Pancreas (tissue), 10 donors: ENCODE measurements at regions not wholly inside any gene's neighbourhood (a gene's known extent, or its start where the extent isn't known, plus 50 kb on each side); places are given as distances from the start of the nearest gene placed in this dataset.

Experiments used
- ATAC-seq, 4 donors: fragments of 200-7000 bp; cut with Tn5 transposase; one replicate each; pipeline versions ENCODE4 v1.8.0 to v1.9.1; 2020; ENCODE audit warnings: mild to moderate bottlenecking in 4 of 4, moderate library complexity in 4 of 4
- DNase-seq, 6 donors: peaks; one replicate each; pipeline ENCODE4 v3.0.0-alpha.2; 2020
- FAIRE-seq: peaks from 2 replicates; lab custom pipeline; 2012; peaks lifted over from hg19 to GRCh38; lab: Jason Lieb, UNC
- H3K27ac ChIP-seq, 4 donors: fragments of 200-600 bp; sonication (generic); 1 replicate in 3 of 4; 2 replicates in 1 of 4; pipeline versions ENCODE4 v1.5.0 to v1.8.0; 2020
- H3K27me3 ChIP-seq, 4 donors: fragments of 200-600 bp; one replicate each; pipeline ENCODE4 v1.8.0; 2021
- H3K36me3 ChIP-seq, 3 donors: fragments of 200-600 bp; sonication (generic) in 1 of 3; one replicate each; pipeline versions ENCODE4 v1.5.0 to v1.8.0; 2020 to 2021
- H3K4me1 ChIP-seq, 3 donors: fragments of 200-600 bp; one replicate each; pipeline ENCODE4 v1.8.0; 2021
- H3K4me3 ChIP-seq, 4 donors: fragments of 200-600 bp; sonication (generic) in 2 of 4; one replicate each; pipeline versions ENCODE4 v1.5.0 to v1.8.0; 2020 to 2021
- H3K9me3 ChIP-seq, 4 donors: fragments of 200-600 bp; one replicate each; pipeline ENCODE4 v1.8.0; 2021
- WGBS, 2 donors: extraction: QIAGEN DNeasy Blood & Tissue Kit; methylation state at CpG; one replicate each; pipeline ENCODE4 v1.1.7; 2013; 5-methylcytosine and 5-hydroxymethylcytosine counted together
- intact Hi-C, 3 donors: fragments of 100-400 bp; cut with DNase I; formaldehyde crosslinking; loops; one replicate each; pipeline versions ENCODE4 v1.11.1 to v1.14.2; 2022
- TF ChIP-seq, protein P1 (sequence below), 4 donors: fragments of 200-600 bp; sonication (generic) in 3 of 4; IDR thresholded peaks; one replicate each; pipeline versions ENCODE4 v1.5.0 to v1.8.0; 2021; ENCODE audit warnings: antibody characterized with exemption in 4 of 4
- donor health status: healthy with polysubstance abuse.
- donor health status: DM: no; HTN: no; CAD: no; lungs with moderate emphysema.
- donor health status: DM: no; HTN: no; CAD: no.
- donor health status: control.
- donor health status: control.
- donor health status: Bipolar disorder and iron deficiency.
- donor health status: DM: yes; HTN: yes; CAD: no.
- donor health status: DM: no; HTN: no; CAD: no.
- donor health status: DM: no; HTN: no; CAD: no.
- donor health status: DM: yes; HTN: yes; CAD: no.

DNA sequence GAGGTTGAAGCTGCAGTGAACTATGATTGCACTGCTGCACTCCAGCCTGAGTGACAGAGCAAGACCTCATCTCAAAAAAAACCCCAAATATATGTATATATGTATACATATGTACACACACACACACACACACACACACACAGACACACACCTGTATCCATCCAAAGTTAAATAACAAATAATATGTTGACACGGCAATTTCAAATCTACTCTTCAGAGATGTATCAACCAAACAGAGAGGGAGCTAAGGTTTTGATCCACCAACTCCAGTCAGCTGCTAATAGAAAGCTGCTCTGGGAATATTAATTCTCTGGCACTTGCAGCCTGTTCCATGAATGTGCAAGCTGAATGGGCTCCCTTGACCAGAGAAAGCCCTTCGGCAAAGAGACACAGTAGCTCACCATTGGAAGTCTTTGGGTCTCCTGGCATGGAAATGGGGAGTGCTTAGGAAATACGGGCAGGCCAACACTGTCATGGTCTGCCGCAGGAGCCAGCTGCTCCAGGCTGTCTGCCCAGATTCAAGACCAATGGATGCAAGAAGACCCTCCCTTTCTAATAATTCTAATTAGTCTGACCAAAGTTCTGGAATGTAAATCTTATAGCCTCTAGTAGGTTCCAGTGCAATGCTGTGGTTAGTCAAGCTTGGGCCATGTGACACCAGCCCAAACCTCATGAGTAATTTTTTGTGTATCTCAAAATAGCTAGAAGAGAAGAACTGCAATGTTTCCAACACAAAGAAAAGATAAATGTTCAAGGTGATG lies 299.8 kb downstream of the KBTBD8 start:
- ATAC-seq (no peak), DNase-seq (no peak), FAIRE-seq (no peak)
- Histone ChIP-seq H3K27me3 (no peaks in the 10 kb centered on the region), H3K4me1 (no peaks in the 10 kb centered on the region), H3K27ac (no peak overlapping the region), H3K36me3 (no peaks in the 10 kb centered on the region), H3K4me3 (no peak overlapping the region), H3K9me3 (no peaks in the 10 kb centered on the region)
- 92 to 97% methylated on average over 4 of the region's 4 CpGs for WGBS, 2 donors
- intact Hi-C loops: no loop called here
- TF ChIP-seq, protein P1, sequence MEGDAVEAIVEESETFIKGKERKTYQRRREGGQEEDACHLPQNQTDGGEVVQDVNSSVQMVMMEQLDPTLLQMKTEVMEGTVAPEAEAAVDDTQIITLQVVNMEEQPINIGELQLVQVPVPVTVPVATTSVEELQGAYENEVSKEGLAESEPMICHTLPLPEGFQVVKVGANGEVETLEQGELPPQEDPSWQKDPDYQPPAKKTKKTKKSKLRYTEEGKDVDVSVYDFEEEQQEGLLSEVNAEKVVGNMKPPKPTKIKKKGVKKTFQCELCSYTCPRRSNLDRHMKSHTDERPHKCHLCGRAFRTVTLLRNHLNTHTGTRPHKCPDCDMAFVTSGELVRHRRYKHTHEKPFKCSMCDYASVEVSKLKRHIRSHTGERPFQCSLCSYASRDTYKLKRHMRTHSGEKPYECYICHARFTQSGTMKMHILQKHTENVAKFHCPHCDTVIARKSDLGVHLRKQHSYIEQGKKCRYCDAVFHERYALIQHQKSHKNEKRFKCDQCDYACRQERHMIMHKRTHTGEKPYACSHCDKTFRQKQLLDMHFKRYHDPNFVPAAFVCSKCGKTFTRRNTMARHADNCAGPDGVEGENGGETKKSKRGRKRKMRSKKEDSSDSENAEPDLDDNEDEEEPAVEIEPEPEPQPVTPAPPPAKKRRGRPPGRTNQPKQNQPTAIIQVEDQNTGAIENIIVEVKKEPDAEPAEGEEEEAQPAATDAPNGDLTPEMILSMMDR (IDR thresholded peaks at IDR 0.05): no peak

DNA sequence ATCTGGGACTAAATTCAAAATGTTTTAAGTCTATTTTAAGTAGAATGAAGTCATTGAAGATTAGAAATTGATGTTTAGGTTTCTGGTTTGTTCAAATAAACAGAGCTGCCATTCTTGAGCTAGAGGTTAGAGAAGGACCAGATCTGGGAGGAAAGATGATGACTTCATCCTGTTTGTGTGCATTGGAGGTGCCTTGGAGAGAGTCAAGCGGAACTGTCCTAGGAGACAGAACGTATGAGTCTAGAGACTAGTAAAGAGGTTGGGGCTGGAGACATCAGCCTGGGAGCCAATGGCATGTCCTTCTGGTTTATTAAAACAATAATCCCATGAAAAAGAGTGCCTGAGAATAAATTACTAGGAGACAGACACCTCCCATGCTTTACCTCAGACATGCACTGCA lies 303.4 kb downstream of the KBTBD8 start:
- H3K4me3 ChIP-seq: no peak overlapping the region

DNA sequence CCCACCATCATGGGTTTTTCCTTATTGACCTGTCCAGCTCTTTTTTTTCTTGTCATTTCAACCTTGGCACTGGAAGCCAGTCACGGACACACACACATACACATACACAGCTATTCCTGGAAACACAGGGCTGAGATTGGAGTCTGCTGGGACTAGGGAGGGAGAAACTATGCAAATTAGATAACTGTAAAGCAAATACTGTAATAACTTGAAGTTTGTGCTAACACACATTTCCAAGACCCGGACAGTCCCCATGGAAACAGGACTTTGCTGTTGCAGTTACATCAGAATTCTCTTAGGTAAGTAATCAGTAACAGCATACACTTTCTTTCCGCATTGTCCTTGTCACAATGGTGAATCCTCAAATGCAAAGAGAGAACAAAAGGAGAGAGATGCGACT lies 304.4 kb downstream of the KBTBD8 start:
- no peak for DNase-seq
- no peak for ATAC-seq
- H3K9me3 ChIP-seq: no peaks in the 10 kb centered on the region
- 41 to 58% methylated on average over 4 of the region's 4 CpGs for whole genome bisulfite sequencing, 2 donors
- no peaks in the 10 kb centered on the region for H3K4me1 ChIP-seq
- H3K27me3 ChIP-seq: no peaks in the 10 kb centered on the region
- H3K36me3 ChIP-seq: no peaks in the 10 kb centered on the region
- no peak overlapping the region for H3K4me3 ChIP-seq
- intact Hi-C loops: no loop called here
- no peak overlapping the region for H3K27ac ChIP-seq
- TF ChIP-seq, protein P1 (IDR thresholded peaks at IDR 0.05): no peak
- no peak for FAIRE-seq

More for the DNA sequence above, 303.4 kb downstream of the KBTBD8 start:
- no peak for FAIRE-seq
- Histone ChIP-seq H3K4me1 (no peaks in the 10 kb centered on the region), H3K36me3 (no peaks in the 10 kb centered on the region), H3K27ac (no peak overlapping the region), H3K27me3 (no peaks in the 10 kb centered on the region), H3K9me3 (no peaks in the 10 kb centered on the region)
- no peak for DNase-seq
- ATAC-seq: no peak
- WGBS, 2 donors: 82 to 87% methylated on average over 2 of the region's 2 CpGs
- TF ChIP-seq, protein P1 (IDR thresholded peaks at IDR 0.05): no peak
- intact Hi-C loops: no loop called here

DNA sequence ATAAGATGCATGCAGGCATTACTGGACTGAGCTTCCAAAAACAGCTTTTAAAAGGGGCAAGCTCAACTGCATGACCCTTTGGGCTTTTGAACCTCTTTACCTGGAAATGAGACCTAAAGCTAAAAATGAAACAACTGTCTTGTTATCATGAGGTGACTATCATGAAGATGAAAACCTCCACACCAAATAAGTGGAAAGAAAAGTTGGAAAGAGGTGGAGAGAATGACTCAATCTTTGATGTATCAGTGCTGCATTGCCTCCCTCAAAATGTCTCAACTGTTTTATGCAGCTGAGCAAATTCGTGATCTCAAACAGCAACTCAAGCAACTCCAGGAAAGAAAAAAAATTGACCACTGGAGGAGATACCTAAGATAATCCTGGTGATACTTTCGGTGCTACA lies 307.1 kb downstream of the KBTBD8 start:
- WGBS, 2 donors: 73 to 85% methylated on average over 2 of the region's 2 CpGs

DNA sequence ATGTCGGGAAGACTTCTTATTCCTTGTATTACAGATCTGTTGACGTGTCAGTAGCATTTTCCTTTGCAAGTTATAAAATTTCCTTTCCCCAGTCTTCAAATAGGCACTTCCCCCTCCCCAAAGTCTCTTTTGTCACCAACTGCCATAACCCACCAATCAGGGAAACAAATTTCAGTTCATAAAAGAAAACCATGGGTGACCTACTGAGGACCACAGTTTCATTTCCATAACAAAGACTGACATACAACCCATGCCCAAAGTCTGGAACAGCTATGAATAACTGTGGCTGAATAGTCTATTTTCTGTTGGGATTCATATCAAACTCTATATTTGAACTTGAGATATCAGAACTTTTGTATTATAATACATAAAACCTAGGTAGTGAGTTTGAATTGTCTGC lies 307.8 kb downstream of the KBTBD8 start:
- Histone ChIP-seq H3K27me3 (no peaks in the 10 kb centered on the region), H3K27ac (no peak overlapping the region), H3K36me3 (no peaks in the 10 kb centered on the region), H3K4me1 (no peaks in the 10 kb centered on the region), H3K4me3 (no peak overlapping the region), H3K9me3 (no peaks in the 10 kb centered on the region)
- ATAC-seq: no peak
- intact Hi-C loops: no loop called here
- 69 to 80% methylated on average over 2 of the region's 2 CpGs for WGBS, 2 donors
- FAIRE-seq: no peak
- DNase-seq: no peak
- TF ChIP-seq, protein P1 (IDR thresholded peaks at IDR 0.05): no peak

More for the DNA sequence above, 307.1 kb downstream of the KBTBD8 start:
- no peak for FAIRE-seq
- ATAC-seq: no peak
- Histone ChIP-seq H3K4me1 (no peaks in the 10 kb centered on the region), H3K9me3 (no peaks in the 10 kb centered on the region), H3K27ac (no peak overlapping the region), H3K4me3 (no peak overlapping the region), H3K27me3 (no peaks in the 10 kb centered on the region), H3K36me3 (no peaks in the 10 kb centered on the region)
- no peak for DNase-seq
- TF ChIP-seq, protein P1 (IDR thresholded peaks at IDR 0.05): no peak
- intact Hi-C loops: no loop called here
